Stomach smooth muscle (tissue), 2 donors: ENCODE measurements at regions not wholly inside any gene's neighbourhood (a gene's known extent, or its start where the extent isn't known, plus 50 kb on each side); places are given as distances from the start of the nearest gene placed in this dataset.

Source experiments
- H3K27ac ChIP-seq: one replicate; pipeline ENCODE4 v1.7.0; 2013; ENCODE audit warnings: mild to moderate bottlenecking, low read length, inconsistent platforms
- H3K27me3 ChIP-seq, 2 donors: one replicate each; pipeline ENCODE4 v1.7.0; 2013; ENCODE audit warnings: low read length in 2 of 2; ENCODE audit not compliant: insufficient read depth in 2 of 2, control insufficient read depth in 1 of 2
- H3K36me3 ChIP-seq, 2 donors: one replicate each; pipeline ENCODE4 v1.7.0; 2013; ENCODE audit warnings: low read length in 2 of 2; ENCODE audit not compliant: control insufficient read depth in 2 of 2, insufficient read depth in 2 of 2
- H3K4me1 ChIP-seq: one replicate; pipeline ENCODE4 v1.7.0; 2013; ENCODE audit warnings: low read length; ENCODE audit not compliant: control insufficient read depth, insufficient read depth
- H3K4me3 ChIP-seq, 2 donors: one replicate each; pipeline ENCODE4 v1.7.0; 2013; ENCODE audit warnings: low read length in 2 of 2
- H3K9ac ChIP-seq, 2 donors: one replicate each; pipeline ENCODE4 v1.7.0; 2013; ENCODE audit warnings: low read length in 2 of 2, mild to moderate bottlenecking in 1 of 2
- H3K9me3 ChIP-seq, 2 donors: one replicate each; pipeline ENCODE4 v1.7.0; 2013; ENCODE audit warnings: low read length in 2 of 2; ENCODE audit not compliant: control insufficient read depth in 2 of 2
- donor health status: healthy.
- donor health status: Pancreatic carcinoma.

GRCh38 chr5:87570366-87570765 is 157.6 kb upstream of the CCNH start:
- Histone ChIP-seq H3K27ac (no peak overlapping the region), H3K4me1 (no peaks in the 10 kb centered on the region), H3K9ac (no peak overlapping the region), H3K4me3 (no peak overlapping the region), H3K36me3 (no peaks in the 10 kb centered on the region), H3K9me3 (no peaks in the 10 kb centered on the region), H3K27me3 (no peaks in the 10 kb centered on the region)

- Histone ChIP-seq H3K27ac (no peak overlapping the region), H3K36me3 (no peaks in the 10 kb centered on the region), H3K4me3 (no peak overlapping the region), H3K4me1 (no peaks in the 10 kb centered on the region), H3K9me3 (no peaks in the 10 kb centered on the region), H3K9ac (no peak overlapping the region), H3K27me3 (no peaks in the 10 kb centered on the region)
Measured at GRCh38 chr5:87562068-87562467, 149.3 kb upstream of the CCNH start.

- H3K4me1 ChIP-seq = no peaks in the 10 kb centered on the region
- H3K27me3 ChIP-seq = no peaks in the 10 kb centered on the region
- no peak overlapping the region for H3K9ac ChIP-seq
- no peaks in the 10 kb centered on the region for H3K36me3 ChIP-seq
- H3K4me3 ChIP-seq = no peak overlapping the region
- H3K9me3 ChIP-seq = no peaks in the 10 kb centered on the region
- H3K27ac ChIP-seq = no peak overlapping the region
Measured at GRCh38 chr5:87560528-87560927, 147.8 kb upstream of the CCNH start.

GRCh38 chr5:87551911-87552310 is 139.2 kb upstream of the CCNH start:
- no peak overlapping the region for H3K9ac ChIP-seq
- no peaks in the 10 kb centered on the region for H3K27me3 ChIP-seq
- no peaks in the 10 kb centered on the region for H3K36me3 ChIP-seq
- peaks cover 0 to 3% of the 10 kb centered on the region in 2 donors for H3K9me3 ChIP-seq
- no peak overlapping the region for H3K27ac ChIP-seq
- H3K4me3 ChIP-seq = no peak overlapping the region
- H3K4me1 ChIP-seq = no peaks in the 10 kb centered on the region

GRCh38 chr5:87541676-87542075 is 128.9 kb upstream of the CCNH start:
- Histone ChIP-seq H3K9ac (no peak overlapping the region), H3K4me3 (no peak overlapping the region), H3K9me3 (no peaks in the 10 kb centered on the region), H3K4me1 (no peaks in the 10 kb centered on the region), H3K27me3 (no peaks in the 10 kb centered on the region), H3K36me3 (no peaks in the 10 kb centered on the region), H3K27ac (no peak overlapping the region)

GRCh38 chr5:87541033-87541432 is 128.3 kb upstream of the CCNH start:
- H3K27me3 ChIP-seq = no peaks in the 10 kb centered on the region
- no peak overlapping the region for H3K27ac ChIP-seq
- no peak overlapping the region for H3K4me3 ChIP-seq
- H3K4me1 ChIP-seq = no peaks in the 10 kb centered on the region
- no peak overlapping the region for H3K9ac ChIP-seq
- no peaks in the 10 kb centered on the region for H3K36me3 ChIP-seq
- H3K9me3 ChIP-seq = no peaks in the 10 kb centered on the region

- H3K9me3 ChIP-seq = no peaks in the 10 kb centered on the region
- no peaks in the 10 kb centered on the region for H3K36me3 ChIP-seq
- H3K4me3 ChIP-seq = no peak overlapping the region
- no peak overlapping the region for H3K27ac ChIP-seq
- H3K27me3 ChIP-seq = no peaks in the 10 kb centered on the region
- H3K9ac ChIP-seq = no peak overlapping the region
- no peaks in the 10 kb centered on the region for H3K4me1 ChIP-seq
Measured at GRCh38 chr5:87539839-87540238, 127.1 kb upstream of the CCNH start.

GRCh38 chr5:87536365-87536764 is 123.6 kb upstream of the CCNH start:
- Histone ChIP-seq H3K36me3 (no peaks in the 10 kb centered on the region), H3K27ac (no peak overlapping the region), H3K4me3 (no peak overlapping the region), H3K9ac (no peak overlapping the region), H3K4me1 (no peaks in the 10 kb centered on the region), H3K9me3 (no peaks in the 10 kb centered on the region), H3K27me3 (no peaks in the 10 kb centered on the region)

GRCh38 chr5:87535706-87536105 is 123.0 kb upstream of the CCNH start:
- H3K27me3 ChIP-seq = no peaks in the 10 kb centered on the region
- H3K27ac ChIP-seq = no peak overlapping the region
- H3K36me3 ChIP-seq = no peaks in the 10 kb centered on the region
- no peak overlapping the region for H3K4me3 ChIP-seq
- H3K9me3 ChIP-seq = no peaks in the 10 kb centered on the region
- H3K9ac ChIP-seq = no peak overlapping the region
- no peaks in the 10 kb centered on the region for H3K4me1 ChIP-seq

GRCh38 chr5:87529486-87530076 is 116.9 kb upstream of the CCNH start:
- no peaks in the 10 kb centered on the region for H3K4me1 ChIP-seq
- H3K9ac ChIP-seq = no peak overlapping the region
- H3K9me3 ChIP-seq = no peaks in the 10 kb centered on the region
- H3K27ac ChIP-seq = no peak overlapping the region
- no peaks in the 10 kb centered on the region for H3K36me3 ChIP-seq
- no peaks in the 10 kb centered on the region for H3K27me3 ChIP-seq
- H3K4me3 ChIP-seq = no peak overlapping the region

GRCh38 chr5:87526131-87526530 is 113.4 kb upstream of the CCNH start:
- Histone ChIP-seq H3K4me1 (no peaks in the 10 kb centered on the region), H3K9me3 (no peaks in the 10 kb centered on the region), H3K4me3 (no peak overlapping the region), H3K27me3 (no peaks in the 10 kb centered on the region), H3K36me3 (no peaks in the 10 kb centered on the region), H3K9ac (no peak overlapping the region), H3K27ac (no peak overlapping the region)
